Upper lobe of right lung (tissue), 1 donor: ENCODE measurements at regions not wholly inside any gene's neighbourhood (a gene's known extent, or its start where the extent isn't known, plus 50 kb on each side); places are given as distances from the start of the nearest gene placed in this dataset.
"Not testable (repeated sequence)": the region's sequence is repeated elsewhere in the genome, so short reads cannot be mapped to it uniquely, and the experiment has no call there.

Experiments
- ATAC-seq: fragments of 200-7000 bp; cut with Tn5 transposase; one replicate; pipeline ENCODE4 v1.9.1; 2020; ENCODE audit warnings: mild to moderate bottlenecking, moderate library complexity
- DNase-seq: peaks from one replicate; pipeline ENCODE4 v3.0.0-alpha.2; 2020
- H3K27ac ChIP-seq: fragments of 200-600 bp; one replicate; pipeline ENCODE4 v1.8.0; 2022
- H3K27me3 ChIP-seq: fragments of 200-600 bp; one replicate; pipeline ENCODE4 v1.8.0; 2022; ENCODE audit warnings: mild to moderate bottlenecking
- H3K36me3 ChIP-seq: fragments of 200-600 bp; one replicate; pipeline ENCODE4 v1.8.0; 2022
- H3K4me1 ChIP-seq: fragments of 200-600 bp; one replicate; pipeline ENCODE4 v1.8.0; 2022
- H3K4me3 ChIP-seq: fragments of 200-600 bp; one replicate; pipeline ENCODE4 v1.8.0; 2022; ENCODE audit warnings: mild to moderate bottlenecking
- H3K9me3 ChIP-seq: fragments of 200-600 bp; one replicate; pipeline ENCODE4 v1.8.0; 2022
- intact Hi-C: fragments of 100-400 bp; cut with DNase I; formaldehyde crosslinking; loops from one replicate; pipeline ENCODE4 v1.11.0; 2022
- TF ChIP-seq, protein P1 (sequence below): fragments of 200-600 bp; IDR thresholded peaks from one replicate; pipeline ENCODE4 v1.8.0; 2022; ENCODE audit warnings: antibody characterized with exemption
- donor health status: DM: no; HTN: yes; CAD: no; lungs with severe emphysema.

DNA sequence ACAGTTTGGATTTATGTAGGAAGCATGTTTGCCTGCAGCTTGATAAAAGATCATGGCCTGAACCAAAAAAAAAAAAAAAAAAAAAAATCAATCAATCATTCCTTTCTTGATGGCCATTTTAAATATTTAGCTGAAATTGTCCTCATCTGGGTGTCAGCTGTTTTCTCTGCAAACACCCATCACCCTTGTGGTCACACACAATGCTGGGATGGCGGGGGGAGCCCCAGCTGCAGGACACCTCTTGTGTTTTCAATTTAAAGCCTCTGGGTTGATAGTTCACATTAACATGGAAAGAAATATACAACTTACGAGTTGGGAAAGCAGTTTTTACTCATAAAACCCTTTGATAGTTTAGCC lies 160.4 kb downstream of the ZFP64 start:
- TF ChIP-seq, protein P1, sequence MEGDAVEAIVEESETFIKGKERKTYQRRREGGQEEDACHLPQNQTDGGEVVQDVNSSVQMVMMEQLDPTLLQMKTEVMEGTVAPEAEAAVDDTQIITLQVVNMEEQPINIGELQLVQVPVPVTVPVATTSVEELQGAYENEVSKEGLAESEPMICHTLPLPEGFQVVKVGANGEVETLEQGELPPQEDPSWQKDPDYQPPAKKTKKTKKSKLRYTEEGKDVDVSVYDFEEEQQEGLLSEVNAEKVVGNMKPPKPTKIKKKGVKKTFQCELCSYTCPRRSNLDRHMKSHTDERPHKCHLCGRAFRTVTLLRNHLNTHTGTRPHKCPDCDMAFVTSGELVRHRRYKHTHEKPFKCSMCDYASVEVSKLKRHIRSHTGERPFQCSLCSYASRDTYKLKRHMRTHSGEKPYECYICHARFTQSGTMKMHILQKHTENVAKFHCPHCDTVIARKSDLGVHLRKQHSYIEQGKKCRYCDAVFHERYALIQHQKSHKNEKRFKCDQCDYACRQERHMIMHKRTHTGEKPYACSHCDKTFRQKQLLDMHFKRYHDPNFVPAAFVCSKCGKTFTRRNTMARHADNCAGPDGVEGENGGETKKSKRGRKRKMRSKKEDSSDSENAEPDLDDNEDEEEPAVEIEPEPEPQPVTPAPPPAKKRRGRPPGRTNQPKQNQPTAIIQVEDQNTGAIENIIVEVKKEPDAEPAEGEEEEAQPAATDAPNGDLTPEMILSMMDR = no peak
- intact Hi-C loops = no loop called here

GRCh38 chr20:52029129-52029528 lies 162.4 kb downstream of the ZFP64 start:
- ATAC-seq, H3K36me3 ChIP-seq, DNase-seq, H3K27ac ChIP-seq, H3K27me3 ChIP-seq, H3K4me1 ChIP-seq, H3K9me3 ChIP-seq, H3K4me3 ChIP-seq, intact Hi-C loops: not testable (repeated sequence)

More for the DNA sequence above, 160.4 kb downstream of the ZFP64 start:
- DNase-seq (no peak), ATAC-seq (no peak)
- H3K9me3 ChIP-seq = no peaks in the 10 kb centered on the region
- H3K4me3 ChIP-seq = no peak overlapping the region
- H3K4me1 ChIP-seq = no peaks in the 10 kb centered on the region
- no peak overlapping the region for H3K27ac ChIP-seq
- H3K27me3 ChIP-seq = no peaks in the 10 kb centered on the region
- no peaks in the 10 kb centered on the region for H3K36me3 ChIP-seq

DNA sequence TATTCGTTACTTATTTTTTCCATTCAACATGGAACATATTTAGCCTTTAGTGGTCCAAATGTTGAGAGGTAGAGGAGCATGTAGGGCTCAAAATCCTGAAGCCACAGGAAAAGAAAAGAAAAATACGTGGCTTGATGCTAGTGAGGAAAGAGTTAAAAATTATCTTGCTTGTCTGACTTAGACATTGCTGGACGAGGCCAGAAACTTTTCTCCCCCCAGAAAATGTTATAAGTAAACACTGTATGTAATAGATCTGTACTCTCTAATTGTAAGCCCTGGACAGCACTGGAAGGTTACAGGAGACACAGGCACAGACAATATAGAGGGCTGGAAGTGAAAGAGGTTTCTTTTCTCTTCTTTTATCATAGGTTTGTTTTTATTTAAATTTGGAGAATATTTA lies 165.6 kb downstream of the ZFP64 start:
- Histone ChIP-seq H3K27ac (no peak overlapping the region), H3K9me3 (no peaks in the 10 kb centered on the region), H3K27me3 (no peaks in the 10 kb centered on the region), H3K4me1 (no peaks in the 10 kb centered on the region), H3K36me3 (no peaks in the 10 kb centered on the region), H3K4me3 (no peak overlapping the region)
- ATAC-seq (no peak), DNase-seq (no peak)
- TF ChIP-seq, protein P1 = no peak
- intact Hi-C loops = no loop called here

GRCh38 chr20:52019313-52019712 lies 172.3 kb downstream of the ZFP64 start:
- no peak for DNase-seq
- Histone ChIP-seq H3K27me3 (no peaks in the 10 kb centered on the region), H3K36me3 (no peaks in the 10 kb centered on the region), H3K4me3 (no peak overlapping the region), H3K4me1 (no peaks in the 10 kb centered on the region), H3K27ac (no peak overlapping the region), H3K9me3 (no peaks in the 10 kb centered on the region)
- no peak for ATAC-seq
- TF ChIP-seq, protein P1 = no peak
- intact Hi-C loops = no loop called here

DNA sequence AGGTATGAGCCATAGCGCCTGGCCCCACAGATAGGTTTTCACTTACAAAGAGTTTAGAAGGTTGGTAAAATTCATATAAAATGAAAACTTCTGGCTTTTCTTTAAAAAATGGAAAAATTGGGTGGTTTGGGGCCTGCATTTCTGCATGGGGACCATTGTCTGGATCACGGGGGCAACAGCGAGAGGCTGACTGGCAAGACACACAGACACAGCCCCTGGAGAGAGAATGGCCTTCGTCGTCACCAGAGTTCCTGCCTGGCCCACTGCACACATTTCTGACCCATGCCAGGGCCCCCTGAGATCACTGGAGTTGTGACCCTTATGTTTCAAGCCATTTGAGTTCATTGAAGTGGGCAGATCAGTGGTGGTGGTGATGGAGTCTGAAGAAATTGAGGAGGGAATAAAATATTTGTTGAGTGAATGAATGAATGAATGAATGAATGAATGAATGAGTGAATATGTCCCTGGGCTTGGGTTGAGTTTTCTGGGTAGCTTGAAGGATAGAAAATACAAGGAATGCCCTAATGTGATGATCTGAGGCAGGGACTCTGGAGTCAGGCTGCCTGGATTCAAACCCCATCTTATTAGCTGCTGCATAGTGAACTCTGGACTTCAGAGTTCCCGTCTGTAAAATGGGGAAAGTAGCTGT lies 173.8 kb downstream of the ZFP64 start:
- Histone ChIP-seq H3K4me3 (no peak overlapping the region), H3K27me3 (no peaks in the 10 kb centered on the region), H3K27ac (no peak overlapping the region), H3K9me3 (no peaks in the 10 kb centered on the region), H3K36me3 (no peaks in the 10 kb centered on the region), H3K4me1 (no peaks in the 10 kb centered on the region)
- intact Hi-C loops = no loop called here
- ATAC-seq (no peak), DNase-seq (no peak)
- TF ChIP-seq, protein P1 = no peak

GRCh38 chr20:52016022-52016421 lies 175.6 kb downstream of the ZFP64 start:
- H3K4me3 ChIP-seq = no peak overlapping the region
- H3K27me3 ChIP-seq = no peaks in the 10 kb centered on the region
- DNase-seq = no peak
- peaks cover 5% of the 10 kb centered on the region for H3K9me3 ChIP-seq
- no peak overlapping the region for H3K27ac ChIP-seq
- ATAC-seq = no peak
- no peaks in the 10 kb centered on the region for H3K36me3 ChIP-seq
- no peaks in the 10 kb centered on the region for H3K4me1 ChIP-seq
- TF ChIP-seq, protein P1 = no peak
- intact Hi-C loops = no loop called here
